Testis (tissue), 2 donors: ENCODE measurements at regions not wholly inside any gene's neighbourhood (a gene's known extent, or its start where the extent isn't known, plus 50 kb on each side); places are given as distances from the start of the nearest gene placed in this dataset.

ENCODE experiments used
- DNase-seq: peaks from one replicate; pipeline ENCODE4 v3.0.0-alpha.2; 2019
- H3K27ac ChIP-seq, 2 donors: fragments of 200-600 bp; sonication (generic); one replicate each; pipeline ENCODE4 v1.5.1; 2019
- H3K27me3 ChIP-seq: fragments of 200-600 bp; sonication (generic); one replicate; pipeline ENCODE4 v1.5.1; 2019
- H3K36me3 ChIP-seq: fragments of 200-600 bp; sonication (generic); one replicate; pipeline ENCODE4 v1.5.1; 2017; ENCODE audit warnings: low read depth; ENCODE audit errors: missing control alignments
- H3K4me1 ChIP-seq: fragments of 200-600 bp; sonication (generic); one replicate; pipeline ENCODE4 v1.5.1; 2019
- H3K4me3 ChIP-seq, 2 donors: fragments of 200-600 bp; sonication (generic); one replicate each; pipeline ENCODE4 v1.5.1; 2017 to 2019
- H3K9me3 ChIP-seq: fragments of 200-600 bp; sonication (generic); one replicate; pipeline ENCODE4 v1.5.1; 2017
- POLR2A ChIP-seq: fragments of 450-650 bp; IDR thresholded peaks from one replicate; pipeline ENCODE4 v1.6.1; 2017; ENCODE audit warnings: antibody characterized with exemption, mild to moderate bottlenecking, moderate library complexity
- WGBS, 2 donors: methylation state at CpG; one replicate each; pipeline ENCODE4 v1.1.5; 2018; 5-methylcytosine and 5-hydroxymethylcytosine counted together
- intact Hi-C: fragments of 100-400 bp; cut with DNase I; formaldehyde crosslinking; loops from one replicate; pipeline ENCODE4 v1.15.1; 2023; ENCODE audit warnings: low total_unique reads
- TF ChIP-seq, protein P1 (sequence below), 3 experiments: fragments of 450-650 bp in 2 of 3; fragments of 200-600 bp in 1 of 3; sonication (generic) in 1 of 3; IDR thresholded peaks; one replicate each; pipeline ENCODE4 v1.5.1; 2016 to 2019; ENCODE audit warnings: antibody characterized with exemption in 3 of 3, mild to moderate bottlenecking in 2 of 3, moderate library complexity in 1 of 3

DNA sequence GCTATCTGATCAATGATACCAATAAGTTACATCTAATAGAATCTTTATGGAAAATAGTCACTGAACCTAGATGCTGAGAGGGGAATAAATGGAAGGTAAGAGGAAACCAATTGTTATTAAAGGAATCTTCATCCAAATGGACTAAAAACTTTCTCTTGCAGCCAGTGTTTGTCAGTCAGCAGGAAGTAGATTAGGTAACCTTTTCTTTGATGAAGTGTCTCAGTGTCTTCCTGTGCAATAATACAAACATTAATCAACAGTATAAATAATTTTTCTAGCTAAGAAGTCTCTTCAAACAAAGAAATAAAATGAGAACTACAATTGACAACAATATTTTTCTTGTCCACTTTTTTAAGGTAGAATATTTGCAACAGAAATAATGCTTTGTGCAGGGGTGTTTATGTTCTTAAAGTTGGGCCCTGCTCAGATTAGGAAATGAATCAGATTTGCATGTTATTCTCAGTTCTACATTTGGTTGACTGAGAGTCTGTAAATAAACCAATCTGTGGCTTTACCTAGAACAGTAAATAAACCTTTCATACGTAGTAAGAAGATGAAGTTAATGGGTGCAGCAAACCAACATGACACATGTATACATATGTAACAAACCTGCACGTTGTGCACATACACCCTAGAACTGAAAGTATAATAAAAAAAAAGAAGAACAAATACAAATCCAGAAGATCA, 391.4 kb downstream of the MRPL39 start:
- WGBS, 2 donors: 63 to 78% methylated on average over 2 of the region's 2 CpGs
- no peak overlapping the region for H3K4me3 ChIP-seq
- H3K4me1 ChIP-seq: no peaks in the 10 kb centered on the region
- no peaks in the 10 kb centered on the region for H3K9me3 ChIP-seq
- H3K27ac ChIP-seq: no peak overlapping the region
- H3K27me3 ChIP-seq: no peaks in the 10 kb centered on the region
- no peaks in the 10 kb centered on the region for H3K36me3 ChIP-seq
- intact Hi-C loops: no loop called here
- TF ChIP-seq POLR2A: no peak
- no peak for DNase-seq

DNA sequence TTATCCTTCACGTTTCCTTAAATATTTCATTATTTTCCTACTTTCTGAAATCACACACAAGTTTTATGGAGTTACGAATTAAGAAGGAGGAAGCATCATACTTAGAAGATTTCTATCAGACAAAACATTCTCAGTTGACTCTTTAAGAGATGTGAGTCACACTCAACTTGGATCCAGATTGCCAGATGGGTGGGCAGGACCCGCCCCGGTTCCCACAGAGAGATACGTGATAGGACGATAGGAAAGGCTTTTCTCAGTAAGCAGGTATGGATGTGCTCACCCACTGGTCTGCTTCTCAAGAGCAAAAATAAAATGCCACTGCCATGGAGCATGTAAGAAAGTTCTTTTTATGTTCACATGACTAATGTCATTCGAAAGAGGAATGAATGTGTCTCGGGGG, 392.6 kb downstream of the MRPL39 start:
- intact Hi-C loops: no loop called here
- H3K27ac ChIP-seq: no peak overlapping the region
- no peak for TF ChIP-seq POLR2A
- TF ChIP-seq, protein P1, sequence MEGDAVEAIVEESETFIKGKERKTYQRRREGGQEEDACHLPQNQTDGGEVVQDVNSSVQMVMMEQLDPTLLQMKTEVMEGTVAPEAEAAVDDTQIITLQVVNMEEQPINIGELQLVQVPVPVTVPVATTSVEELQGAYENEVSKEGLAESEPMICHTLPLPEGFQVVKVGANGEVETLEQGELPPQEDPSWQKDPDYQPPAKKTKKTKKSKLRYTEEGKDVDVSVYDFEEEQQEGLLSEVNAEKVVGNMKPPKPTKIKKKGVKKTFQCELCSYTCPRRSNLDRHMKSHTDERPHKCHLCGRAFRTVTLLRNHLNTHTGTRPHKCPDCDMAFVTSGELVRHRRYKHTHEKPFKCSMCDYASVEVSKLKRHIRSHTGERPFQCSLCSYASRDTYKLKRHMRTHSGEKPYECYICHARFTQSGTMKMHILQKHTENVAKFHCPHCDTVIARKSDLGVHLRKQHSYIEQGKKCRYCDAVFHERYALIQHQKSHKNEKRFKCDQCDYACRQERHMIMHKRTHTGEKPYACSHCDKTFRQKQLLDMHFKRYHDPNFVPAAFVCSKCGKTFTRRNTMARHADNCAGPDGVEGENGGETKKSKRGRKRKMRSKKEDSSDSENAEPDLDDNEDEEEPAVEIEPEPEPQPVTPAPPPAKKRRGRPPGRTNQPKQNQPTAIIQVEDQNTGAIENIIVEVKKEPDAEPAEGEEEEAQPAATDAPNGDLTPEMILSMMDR (IDR thresholded peaks at IDR 0.05): no peak
- DNase-seq: no peak
- no peaks in the 10 kb centered on the region for H3K27me3 ChIP-seq
- no peak overlapping the region for H3K4me3 ChIP-seq
- no peaks in the 10 kb centered on the region for H3K9me3 ChIP-seq
- no peaks in the 10 kb centered on the region for H3K4me1 ChIP-seq
- WGBS, 2 donors: 81 to 85% methylated on average over 8 of the region's 8 CpGs
- H3K36me3 ChIP-seq: no peaks in the 10 kb centered on the region

DNA sequence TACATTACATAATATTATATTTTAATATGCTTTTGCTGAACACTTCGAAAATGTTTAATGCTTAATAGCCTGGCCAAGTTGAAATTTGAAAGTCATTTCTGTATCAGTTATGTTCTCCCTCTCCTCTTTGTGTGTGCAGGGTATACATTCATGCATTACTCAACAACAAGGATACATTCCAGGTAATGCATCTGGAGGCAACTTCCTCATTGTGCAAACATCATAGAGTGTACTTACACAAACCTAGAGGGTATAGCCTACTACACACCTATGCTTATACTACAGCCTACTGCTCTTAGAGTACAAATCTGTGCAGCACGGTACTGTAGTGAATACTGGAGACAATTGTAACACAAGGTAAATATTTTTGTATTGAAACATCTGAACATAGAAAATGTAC, 407.3 kb downstream of the MRPL39 start:
- Histone ChIP-seq H3K4me3 (no peak overlapping the region), H3K36me3 (no peaks in the 10 kb centered on the region), H3K27ac (no peak overlapping the region), H3K4me1 (no peaks in the 10 kb centered on the region), H3K27me3 (no peaks in the 10 kb centered on the region), H3K9me3 (no peaks in the 10 kb centered on the region)
- WGBS, 2 donors: 75 to 82% methylated on average over 2 of the region's 2 CpGs
- TF ChIP-seq, protein P1 (IDR thresholded peaks at IDR 0.05): no peak
- TF ChIP-seq POLR2A: no peak
- no peak for DNase-seq
- intact Hi-C loops: no loop called here

DNA sequence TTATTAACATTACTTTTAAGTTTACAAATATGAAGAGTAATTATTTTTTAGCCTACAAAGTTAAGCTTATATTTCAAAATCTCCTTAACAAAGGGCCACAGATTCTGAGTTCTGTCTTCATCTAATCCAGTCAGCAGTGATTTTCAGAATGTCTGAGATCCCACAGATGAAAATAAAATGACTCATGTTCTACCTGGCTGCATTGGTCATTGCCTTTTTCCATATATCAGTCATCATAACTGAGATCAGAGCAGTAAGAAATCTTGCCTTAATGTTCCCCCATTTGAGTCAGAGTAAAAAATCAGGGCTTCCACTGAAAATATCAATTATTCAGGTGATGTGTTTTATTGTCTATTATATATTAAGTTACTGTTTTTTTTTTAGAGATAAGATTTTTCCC, 416.1 kb downstream of the MRPL39 start:
- no peak overlapping the region for H3K27ac ChIP-seq
- TF ChIP-seq POLR2A: no peak
- TF ChIP-seq, protein P1 (IDR thresholded peaks at IDR 0.05): no peak
- DNase-seq: no peak
- H3K27me3 ChIP-seq: no peaks in the 10 kb centered on the region
- no peaks in the 10 kb centered on the region for H3K4me1 ChIP-seq
- H3K4me3 ChIP-seq: no peak overlapping the region
- no peaks in the 10 kb centered on the region for H3K9me3 ChIP-seq
- no peaks in the 10 kb centered on the region for H3K36me3 ChIP-seq
- intact Hi-C loops: no loop called here

DNA sequence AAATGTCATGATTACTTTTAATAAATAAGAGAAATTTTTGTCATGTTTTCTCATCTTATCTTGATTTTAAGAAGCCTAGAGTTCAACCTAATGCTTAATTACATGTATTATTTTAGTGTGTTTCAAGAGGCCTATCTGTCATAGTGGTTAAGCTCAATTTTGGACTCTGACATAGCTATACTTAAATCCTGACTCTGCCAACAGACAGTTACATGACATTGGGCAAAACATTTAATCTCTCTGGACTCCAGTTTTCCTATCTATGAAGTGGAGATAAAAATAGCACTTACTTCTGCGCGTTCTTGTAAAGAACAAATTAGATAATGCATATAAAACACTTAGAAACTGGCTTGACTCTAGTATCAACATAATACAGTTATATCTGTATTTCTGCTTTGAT, 417.8 kb downstream of the MRPL39 start:
- Histone ChIP-seq H3K27me3 (no peaks in the 10 kb centered on the region), H3K27ac (no peak overlapping the region), H3K36me3 (no peaks in the 10 kb centered on the region), H3K4me3 (no peak overlapping the region), H3K4me1 (no peaks in the 10 kb centered on the region), H3K9me3 (no peaks in the 10 kb centered on the region)
- TF ChIP-seq POLR2A: no peak
- TF ChIP-seq, protein P1 (IDR thresholded peaks at IDR 0.05): no peak
- 44 to 70% methylated on average over 2 of the region's 2 CpGs for WGBS, 2 donors
- intact Hi-C loops: no loop called here
- no peak for DNase-seq
